GM12864 (cell line): ENCODE measurements at regions not wholly inside any gene's neighbourhood (a gene's known extent, or its start where the extent isn't known, plus 50 kb on each side); places are given as distances from the start of the nearest gene placed in this dataset.
"Not testable (repeated sequence)": the region's sequence is repeated elsewhere in the genome, so short reads cannot be mapped to it uniquely, and the experiment has no call there.

Experiments used
- DNase-seq: peaks from one replicate; pipeline ENCODE4 v3.0.0-alpha.2; 2011; ENCODE audit warnings: low read depth
- H3K4me3 ChIP-seq: 2 replicates; pipeline ENCODE4 v1.5.1; 2011; ENCODE audit warnings: mild to moderate bottlenecking, low read depth, low read length, control low read depth
- CTCF ChIP-seq: IDR thresholded peaks from 2 replicates; pipeline ENCODE4 v1.5.1; 2011; ENCODE audit warnings: low read depth, mild to moderate bottlenecking, moderate library complexity, low read length, control low read depth, inconsistent platforms; ENCODE audit errors: missing control alignments

- H3K4me3 ChIP-seq, result no peak overlapping the region
- TF ChIP-seq CTCF, result no peak
- DNase-seq, result no peak
Measured at GRCh38 chr11:97683733-97684132, 1293.9 kb downstream of the JRKL start.

GRCh38 chr11:97684486-97685439 lies 1295.0 kb downstream of the JRKL start:
- DNase-seq, result no peak
- no peak for TF ChIP-seq CTCF
- H3K4me3 ChIP-seq, result no peak overlapping the region

- no peak for DNase-seq
- no peak for TF ChIP-seq CTCF
- no peak overlapping the region for H3K4me3 ChIP-seq
Measured at GRCh38 chr11:97685695-97686094, 1295.9 kb downstream of the JRKL start.

GRCh38 chr11:97687111-97687510 lies 1297.3 kb downstream of the JRKL start:
- H3K4me3 ChIP-seq, result no peak overlapping the region
- DNase-seq, result no peak
- no peak for TF ChIP-seq CTCF

- TF ChIP-seq CTCF, result no peak
- H3K4me3 ChIP-seq, result no peak overlapping the region
- no peak for DNase-seq
Measured at GRCh38 chr11:97691061-97691460, 1301.2 kb downstream of the JRKL start.

GRCh38 chr11:97702951-97703350 lies 1313.1 kb downstream of the JRKL start:
- no peak for DNase-seq
- no peak for TF ChIP-seq CTCF
- no peak overlapping the region for H3K4me3 ChIP-seq

- no peak overlapping the region for H3K4me3 ChIP-seq
- TF ChIP-seq CTCF, result no peak
- no peak for DNase-seq
Measured at GRCh38 chr11:97703851-97704250, 1314.0 kb downstream of the JRKL start.

GRCh38 chr11:97705441-97705840 lies 1315.3 kb upstream of the CNTN5 start:
- DNase-seq, H3K4me3 ChIP-seq: not testable (repeated sequence)
